Fibroblast of skin of left biceps (primary cell): ENCODE measurements at regions not wholly inside any gene's neighbourhood (a gene's known extent, or its start where the extent isn't known, plus 50 kb on each side); places are given as distances from the start of the nearest gene placed in this dataset.

Experiments
- DNase-seq, 2 experiments: peaks; one replicate each; pipeline ENCODE4 v3.0.0-alpha.2; 2013; ENCODE audit warnings: low read depth in 2 of 2

GRCh38 chr7:8937204-8937603 is 503.8 kb downstream of the NXPH1 start:
- no peak for DNase-seq

DNA sequence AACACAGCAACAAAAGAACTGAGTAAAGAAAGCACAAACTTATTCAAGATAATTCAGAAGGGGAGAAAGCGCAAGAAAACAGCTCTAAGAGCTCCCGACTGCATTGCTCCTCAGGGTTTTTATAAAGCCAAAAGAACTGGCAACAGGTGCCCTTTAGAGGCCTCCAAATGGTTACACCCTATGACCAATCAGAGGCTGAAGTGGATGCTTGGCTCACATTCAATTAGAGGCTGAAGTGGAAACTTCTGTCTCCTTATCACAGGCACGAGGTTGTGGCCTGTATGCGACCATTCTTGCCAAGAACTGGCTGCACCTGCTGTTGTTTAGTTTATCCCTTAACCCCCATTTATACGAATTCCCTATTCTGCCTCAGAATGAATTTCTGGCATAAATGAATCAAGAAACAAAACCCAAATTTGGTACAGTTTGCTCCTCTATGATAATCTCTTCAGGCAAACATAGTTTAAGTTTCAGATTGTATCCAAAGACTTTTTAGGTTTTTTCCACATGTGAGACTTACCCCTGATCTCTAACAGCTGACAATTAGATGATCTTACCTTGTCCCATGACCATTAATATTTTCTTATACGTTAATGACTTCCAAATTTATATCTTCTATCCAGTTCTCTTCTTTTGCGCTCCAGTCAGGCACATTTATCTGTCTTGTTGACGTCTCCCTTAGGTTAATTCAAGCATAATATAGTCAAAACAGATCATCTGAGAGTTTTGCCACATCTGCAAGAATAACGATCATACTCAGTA is 504.8 kb downstream of the NXPH1 start:
- DNase-seq = no peak

DNA sequence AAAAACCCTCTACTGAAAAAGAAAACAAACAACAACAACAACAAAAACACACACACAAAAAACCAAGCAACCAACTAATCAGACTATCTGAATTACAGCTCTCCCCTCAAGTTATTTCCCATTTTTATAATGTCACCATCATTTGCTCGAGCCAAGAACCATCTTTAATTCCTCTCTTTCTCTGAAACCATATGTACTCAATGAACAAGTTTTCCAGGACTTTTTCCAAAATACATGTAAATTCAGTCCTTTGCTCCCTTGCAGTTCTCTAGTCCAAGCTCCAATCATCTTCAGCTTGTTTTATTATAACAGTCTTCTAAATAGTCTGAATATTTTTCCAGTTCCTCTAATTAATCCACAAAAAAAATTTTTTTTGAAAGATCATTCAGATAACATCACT is 506.0 kb downstream of the NXPH1 start:
- DNase-seq = no peak

DNA sequence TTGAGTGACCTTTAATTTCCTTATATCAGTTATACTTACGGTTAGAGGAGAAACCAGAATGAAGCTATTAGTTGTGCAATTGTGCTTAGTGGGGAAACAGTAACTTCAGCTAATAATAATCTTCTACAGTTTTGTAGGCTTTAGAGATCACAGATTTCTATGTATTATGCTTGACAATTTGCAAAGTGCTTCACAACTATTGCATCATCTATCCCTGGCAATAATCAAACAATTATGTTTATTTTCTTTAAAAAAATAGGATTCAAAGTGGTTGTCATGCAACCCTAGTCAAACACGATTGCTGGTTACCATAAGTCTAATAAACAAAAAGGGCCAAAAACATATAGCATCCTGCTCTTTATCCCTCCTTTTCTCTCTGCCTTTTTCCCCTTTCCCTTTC is 530.3 kb downstream of the NXPH1 start:
- DNase-seq = no peak

- no peak for DNase-seq
These were observed 531.8 kb downstream of the NXPH1 start for GRCh38 chr7:8965177-8965576.

DNA sequence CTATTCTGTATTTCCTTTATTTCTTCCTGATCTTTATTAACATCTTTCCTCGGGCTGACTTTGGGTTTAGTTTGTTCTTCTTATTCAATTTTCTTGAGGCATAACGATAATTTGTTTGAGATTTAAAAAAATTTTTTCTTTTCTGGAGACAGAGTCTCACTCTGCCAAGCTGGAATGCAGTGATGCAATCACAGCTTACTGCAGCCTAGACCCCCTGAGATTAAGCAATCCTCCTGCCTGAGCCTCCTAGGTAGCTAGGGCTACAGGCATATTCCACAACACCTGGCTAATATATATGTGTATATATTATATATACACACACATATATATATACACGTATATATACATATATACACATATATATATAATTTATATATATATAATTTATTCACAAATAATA is 540.2 kb downstream of the NXPH1 start:
- DNase-seq = no peak

DNA sequence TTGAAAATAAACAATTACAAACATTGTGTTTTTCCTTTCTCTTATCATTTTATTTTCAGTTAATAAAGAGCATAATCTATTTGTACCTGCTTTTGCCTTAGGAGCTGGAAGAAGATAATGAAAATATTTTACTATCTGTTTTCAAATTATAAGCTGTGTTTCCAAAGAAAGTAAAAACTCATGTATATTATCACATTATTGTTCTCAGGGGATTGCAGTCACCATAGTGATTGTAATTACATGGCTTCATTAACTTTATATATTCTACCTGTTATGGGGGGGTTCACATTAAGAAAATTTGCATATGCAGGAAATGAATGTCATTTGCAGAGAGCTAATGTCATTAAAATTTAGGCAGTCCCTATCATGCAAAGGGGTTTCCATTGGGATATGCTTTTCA is 542.3 kb downstream of the NXPH1 start:
- DNase-seq = no peak

DNA sequence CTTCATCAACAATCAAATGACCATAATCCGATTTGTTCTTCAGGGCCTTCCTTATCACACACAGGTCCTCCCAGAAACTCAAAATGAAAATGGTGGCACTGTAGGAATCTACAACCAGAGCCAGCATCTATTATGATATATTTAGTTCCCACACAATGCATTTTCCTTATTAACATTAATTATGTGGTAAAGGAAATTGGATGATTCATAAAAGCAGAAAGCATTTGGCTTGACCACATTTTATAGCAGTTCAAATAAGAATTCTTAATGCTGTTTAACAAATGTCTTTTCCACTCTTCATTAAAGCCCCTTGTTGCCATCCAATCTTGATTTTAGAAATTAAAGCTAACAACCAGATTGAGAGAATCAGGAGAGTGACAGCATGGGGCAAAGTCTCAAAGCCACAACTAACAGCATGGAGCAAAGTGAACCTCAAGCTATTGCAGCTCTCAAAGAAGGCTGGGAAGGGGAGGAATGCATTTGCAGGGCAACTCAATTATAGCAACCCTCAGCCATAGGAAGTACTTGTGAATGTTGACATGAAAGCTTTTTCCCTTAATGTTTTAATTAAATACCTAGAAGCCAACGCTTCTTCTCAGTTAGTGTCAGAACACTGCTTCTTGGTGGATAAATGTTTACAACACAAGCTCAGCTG is 549.1 kb downstream of the NXPH1 start:
- DNase-seq = no peak

- DNase-seq = no peak
These were observed 551.8 kb downstream of the NXPH1 start for GRCh38 chr7:8985255-8985654.

DNA sequence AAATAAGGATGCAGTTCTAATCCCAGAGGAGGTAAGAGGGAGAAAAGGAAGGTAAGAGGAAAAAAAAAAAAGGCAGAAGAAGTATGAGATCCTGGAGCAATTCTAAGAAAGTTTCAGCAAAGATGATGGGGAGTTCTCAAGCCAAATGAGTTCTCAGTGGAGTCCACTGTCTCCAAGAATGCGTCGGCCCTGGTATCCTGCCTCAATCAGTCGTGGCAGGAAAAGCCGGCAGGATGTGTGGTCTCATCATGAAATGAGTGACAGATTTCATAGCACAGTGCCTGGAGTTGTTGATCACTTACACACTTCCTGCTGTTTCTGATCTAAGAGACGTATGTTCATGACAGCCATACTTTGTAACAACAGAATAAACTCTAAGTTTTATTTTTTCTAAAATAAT is 554.9 kb downstream of the NXPH1 start:
- no peak for DNase-seq

DNA sequence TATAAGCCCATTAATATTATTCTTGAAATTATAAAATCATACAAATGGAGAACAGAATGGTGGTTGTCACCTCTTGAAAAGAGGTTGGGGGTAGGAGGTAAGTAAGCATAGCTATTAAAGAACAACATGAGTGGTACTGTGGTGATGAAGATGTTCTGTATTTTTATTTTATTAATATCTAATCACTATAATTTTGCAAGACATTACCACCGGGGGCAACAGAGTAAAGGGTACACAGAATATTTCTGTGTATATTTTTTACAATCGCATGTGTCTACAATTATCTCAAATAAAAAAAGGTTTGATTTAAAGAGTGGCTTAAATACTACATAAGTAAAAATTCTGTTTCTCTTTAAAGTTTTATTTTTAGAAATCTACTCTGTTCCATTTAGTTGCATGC is 557.8 kb downstream of the NXPH1 start:
- DNase-seq = no peak

- DNase-seq = no peak
These were observed 565.4 kb downstream of the NXPH1 start for GRCh38 chr7:8998762-8999161.

DNA sequence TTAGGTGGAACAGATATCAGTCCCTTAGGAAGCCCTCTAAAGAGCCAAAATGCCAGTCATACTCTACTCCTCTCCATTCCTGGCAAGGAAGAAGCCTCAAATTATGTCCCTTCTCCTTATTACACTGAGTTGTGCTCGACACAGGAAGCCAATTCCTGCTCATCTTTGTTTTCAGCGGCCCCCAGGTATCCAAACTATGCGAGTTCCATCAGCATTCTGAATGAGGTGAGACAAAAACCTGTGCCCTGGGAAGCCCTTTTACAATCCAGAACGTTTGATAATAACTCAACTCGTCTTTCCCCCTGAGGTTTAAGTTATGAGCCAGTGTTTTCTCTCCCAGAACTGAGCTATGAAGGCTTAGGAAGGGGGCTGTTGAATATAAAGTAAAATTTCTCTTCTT is 580.5 kb downstream of the NXPH1 start:
- DNase-seq = no peak

DNA sequence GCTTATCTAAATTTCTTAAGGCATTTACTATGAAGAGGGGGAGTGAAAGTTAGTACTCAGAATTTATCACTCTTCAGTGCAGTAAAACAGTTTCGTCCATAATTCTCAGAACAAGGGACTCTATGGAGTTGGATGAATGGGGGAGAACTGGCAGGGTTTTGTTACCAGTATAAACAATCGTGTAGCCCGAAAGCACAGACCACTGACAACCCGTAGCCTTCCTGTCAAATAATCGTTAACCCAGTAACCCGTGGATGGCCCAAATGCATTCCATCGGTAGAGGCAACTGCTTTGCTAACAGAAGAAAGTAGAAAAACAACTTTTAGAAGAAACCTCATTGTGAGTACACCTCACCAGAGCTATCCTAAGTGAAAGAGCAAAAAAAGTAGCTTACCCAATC is 583.9 kb downstream of the NXPH1 start:
- DNase-seq = no peak

DNA sequence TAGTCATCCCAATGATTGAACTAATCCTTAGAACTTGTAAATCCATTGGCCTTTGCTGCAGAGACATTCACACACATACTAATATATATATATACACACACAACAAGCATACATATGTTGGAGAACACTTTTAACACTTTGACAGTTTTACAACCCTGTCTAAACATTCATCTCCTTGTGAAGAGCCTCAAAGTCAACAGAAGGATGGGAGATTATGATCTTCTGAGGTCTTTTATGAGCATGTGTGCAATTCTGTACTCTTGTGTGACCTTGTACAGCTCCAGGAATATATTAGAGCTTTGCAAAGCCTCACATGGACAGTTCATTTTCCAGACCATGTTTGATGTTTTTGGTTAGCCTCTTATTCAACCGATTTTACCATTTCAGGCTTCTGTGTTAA is 589.0 kb downstream of the NXPH1 start:
- no peak for DNase-seq

DNA sequence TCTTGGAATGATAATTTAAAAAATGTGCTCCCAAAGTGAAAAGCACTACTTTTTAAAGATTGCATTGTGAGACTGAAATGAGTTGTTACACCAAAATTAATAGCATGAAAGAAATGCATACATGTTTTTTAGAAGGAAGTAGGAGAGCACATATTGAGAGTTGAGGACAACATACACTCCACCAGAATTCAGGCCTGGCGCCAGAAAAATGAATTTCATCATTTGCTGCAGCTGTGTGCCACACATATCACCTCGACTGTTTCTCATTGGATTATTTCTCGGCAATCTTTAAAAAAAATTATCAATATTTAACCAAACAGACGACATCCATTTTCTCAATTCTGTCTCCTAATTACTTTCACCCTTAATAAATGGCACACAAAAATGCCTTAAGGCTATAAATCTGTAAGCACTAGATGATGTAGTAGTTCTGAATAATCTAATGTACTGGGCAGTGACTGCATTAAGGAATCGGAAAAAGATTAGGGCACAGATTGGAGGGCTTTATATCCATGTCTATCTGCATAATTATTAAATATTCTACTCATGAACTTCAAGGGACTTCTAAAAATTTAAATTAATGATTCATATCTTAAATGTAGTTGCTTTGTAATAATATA is 590.4 kb downstream of the NXPH1 start:
- no peak for DNase-seq

GRCh38 chr7:9026121-9026520 is 592.7 kb downstream of the NXPH1 start:
- no peak for DNase-seq

GRCh38 chr7:9028012-9028411 is 594.6 kb downstream of the NXPH1 start:
- DNase-seq = no peak

DNA sequence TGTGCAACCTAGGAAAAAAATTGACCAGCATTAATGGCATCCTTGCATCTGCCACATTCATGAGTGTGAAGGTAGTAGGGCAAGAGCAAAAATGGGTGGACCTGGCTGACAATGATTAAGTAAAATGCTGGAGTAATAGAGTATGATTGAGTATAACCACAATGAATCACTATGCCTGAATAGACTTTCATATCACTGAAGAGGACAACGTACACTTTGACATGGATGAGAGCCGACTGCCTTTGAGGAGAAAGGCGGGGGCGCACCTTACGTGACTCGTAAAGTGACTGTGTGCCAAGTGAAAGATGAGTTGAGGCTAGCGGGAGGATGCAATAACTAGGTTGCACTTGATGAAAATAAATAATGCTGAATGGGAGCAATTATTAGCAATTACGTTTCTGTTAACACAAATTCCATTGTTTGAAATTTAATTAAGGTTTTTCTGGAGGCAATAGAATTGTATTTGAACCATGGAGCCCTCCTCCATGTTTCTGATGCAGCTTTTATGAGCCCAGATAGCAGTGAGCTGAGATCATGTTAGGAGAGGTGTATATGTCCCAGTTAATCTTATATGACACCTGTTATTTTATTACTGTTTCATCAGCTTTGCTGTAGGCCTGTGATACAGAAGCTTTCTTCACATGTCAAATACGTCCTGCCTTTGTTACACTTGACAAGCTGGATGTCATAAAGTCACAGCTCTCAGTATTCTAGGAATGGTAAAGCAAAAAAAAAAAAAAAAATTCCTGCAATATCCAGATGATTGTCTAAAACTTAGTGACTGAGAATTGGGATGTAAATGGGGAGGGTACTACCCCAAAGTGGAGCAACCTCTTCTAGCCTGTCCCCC is 596.5 kb downstream of the NXPH1 start:
- no peak for DNase-seq

DNA sequence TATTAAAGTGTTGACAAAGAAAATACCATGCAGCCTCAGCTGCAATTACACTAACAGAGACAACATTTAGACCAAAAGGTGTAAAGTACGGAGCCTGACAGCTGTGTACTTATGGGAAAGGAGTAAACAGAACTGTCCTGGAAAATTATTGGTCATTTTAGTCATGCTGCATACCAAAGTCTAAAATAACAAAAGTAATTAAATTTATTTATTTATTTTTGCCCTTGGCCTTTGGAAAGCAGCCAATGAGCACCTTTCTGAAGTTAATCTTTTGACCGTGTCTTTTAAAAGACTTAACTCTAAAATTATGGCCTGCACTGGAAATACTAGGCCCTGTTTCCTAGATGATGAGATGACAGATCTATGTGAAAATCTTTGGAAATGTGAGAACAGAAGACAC is 597.6 kb downstream of the NXPH1 start:
- DNase-seq = no peak

DNA sequence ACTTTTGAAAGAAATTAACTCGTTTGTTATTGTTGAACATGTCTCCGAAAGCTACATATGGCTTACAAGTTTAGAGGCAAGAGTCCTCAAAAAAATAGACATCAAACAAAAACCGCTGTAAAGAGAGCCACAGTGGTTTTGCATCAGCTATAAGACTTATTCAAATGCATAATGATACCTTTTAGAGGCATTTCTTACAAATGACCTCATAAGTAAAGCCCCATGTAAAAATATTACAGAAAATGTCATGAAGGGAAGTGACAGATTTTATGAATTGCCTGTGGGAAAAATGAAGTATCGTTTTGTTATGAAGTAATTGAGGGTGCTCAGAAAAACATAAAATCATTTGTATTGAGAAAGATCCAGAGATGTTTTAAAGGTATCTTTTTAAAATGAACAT is 598.0 kb downstream of the NXPH1 start:
- no peak for DNase-seq

DNA sequence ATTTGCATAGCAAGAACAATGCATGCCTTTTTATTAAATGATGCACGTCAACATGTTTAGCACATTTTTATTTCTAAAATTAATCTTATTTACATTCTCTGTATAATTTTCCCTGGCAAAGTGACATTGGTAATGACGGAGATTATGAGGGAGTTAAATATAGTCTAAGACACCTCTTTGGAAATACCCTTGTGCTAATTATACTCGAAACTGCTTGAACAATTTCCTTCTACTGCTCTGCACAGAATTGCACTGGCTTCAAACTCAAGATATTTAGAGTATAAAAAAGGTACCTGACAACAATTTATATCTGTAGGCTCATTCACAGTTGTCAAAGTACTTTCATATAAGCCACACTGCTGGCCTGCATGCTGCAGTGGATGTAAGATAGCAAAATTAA is 602.7 kb downstream of the NXPH1 start:
- DNase-seq = no peak
